HG02981 (cell line): ENCODE measurements at regions not wholly inside any gene's neighbourhood (a gene's known extent, or its start where the extent isn't known, plus 50 kb on each side); places are given as distances from the start of the nearest gene placed in this dataset.

Source experiments
- ATAC-seq: cut with Tn5 transposase; IDR thresholded peaks from one replicate; pipeline ENCODE4 v1.9.1; 2021; ENCODE audit warnings: mild to moderate bottlenecking, moderate library complexity; ENCODE audit not compliant: unreplicated experiment

- ATAC-seq: no peak
These were observed 843.9 kb upstream of the DPPA4 start for GRCh38 chr3:110181226-110181625.

GRCh38 chr3:110184536-110184935, 847.2 kb upstream of the DPPA4 start:
- ATAC-seq: no peak

DNA sequence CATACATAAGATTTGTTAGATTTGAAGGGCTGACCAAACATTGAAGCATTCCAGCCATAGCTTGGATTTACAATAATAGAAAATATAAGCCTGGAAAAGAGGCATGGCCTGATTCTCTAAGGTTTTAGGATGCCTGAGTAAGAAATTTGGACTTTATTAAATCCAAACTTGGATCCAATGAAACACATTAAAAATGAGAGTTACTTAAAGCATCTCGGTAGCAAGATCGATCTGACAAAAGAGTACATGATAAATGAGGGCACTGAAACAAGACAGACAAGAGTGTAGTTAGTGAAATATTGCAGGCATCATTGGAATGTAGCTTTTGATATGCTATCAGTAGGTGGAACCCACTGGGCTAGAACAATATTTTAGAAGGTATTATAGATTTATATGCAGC, 855.7 kb upstream of the DPPA4 start:
- ATAC-seq: no peak

- ATAC-seq: no peak
These were observed 861.6 kb upstream of the DPPA4 start for GRCh38 chr3:110198717-110199587.

- no peak for ATAC-seq
These were observed 862.2 kb upstream of the DPPA4 start for GRCh38 chr3:110199588-110199943.

- ATAC-seq: no peak
These were observed 861.4 kb upstream of the NECTIN3 start for GRCh38 chr3:110210086-110210660.

DNA sequence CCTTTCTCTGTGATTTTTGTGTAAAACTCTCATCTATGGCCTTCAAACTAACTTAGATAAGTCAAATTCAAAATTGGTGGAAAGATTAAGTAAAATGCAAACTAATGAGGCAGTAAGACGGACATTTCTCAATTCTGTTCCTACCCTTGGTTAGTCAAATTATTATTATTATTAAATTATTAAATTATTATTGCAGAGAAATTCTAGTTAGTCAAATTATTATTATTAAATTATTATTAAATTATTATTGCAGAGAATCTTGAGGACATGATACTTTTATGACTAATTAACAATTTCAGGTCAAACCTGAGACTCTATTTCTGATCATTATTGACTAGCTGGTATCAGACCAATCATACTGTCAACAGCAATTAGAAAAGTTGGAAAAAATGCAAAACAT, 845.0 kb upstream of the NECTIN3 start:
- no peak for ATAC-seq

GRCh38 chr3:110227991-110228390, 843.6 kb upstream of the NECTIN3 start:
- ATAC-seq: no peak

DNA sequence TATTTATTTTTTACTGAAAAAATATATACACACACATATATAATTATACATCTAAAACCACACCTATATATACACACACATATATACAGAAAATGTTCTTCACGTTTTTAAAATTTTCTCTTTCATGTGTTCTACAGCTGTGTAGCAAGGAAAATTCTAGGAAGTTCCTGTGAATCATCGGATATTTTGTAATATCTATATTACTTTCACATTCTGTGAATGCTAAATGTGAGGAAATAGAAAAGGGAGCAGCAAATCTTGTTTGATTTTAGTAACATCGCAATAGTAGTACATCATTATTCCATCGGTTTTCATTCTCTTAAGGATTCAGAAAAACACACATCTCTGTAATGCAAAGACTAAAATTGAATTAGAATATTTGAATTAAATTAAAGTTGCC, 836.8 kb upstream of the NECTIN3 start:
- no peak for ATAC-seq

GRCh38 chr3:110236976-110237610, 834.5 kb upstream of the NECTIN3 start:
- no peak for ATAC-seq

- no peak for ATAC-seq
These were observed 828.5 kb upstream of the NECTIN3 start for GRCh38 chr3:110243081-110243480.

DNA sequence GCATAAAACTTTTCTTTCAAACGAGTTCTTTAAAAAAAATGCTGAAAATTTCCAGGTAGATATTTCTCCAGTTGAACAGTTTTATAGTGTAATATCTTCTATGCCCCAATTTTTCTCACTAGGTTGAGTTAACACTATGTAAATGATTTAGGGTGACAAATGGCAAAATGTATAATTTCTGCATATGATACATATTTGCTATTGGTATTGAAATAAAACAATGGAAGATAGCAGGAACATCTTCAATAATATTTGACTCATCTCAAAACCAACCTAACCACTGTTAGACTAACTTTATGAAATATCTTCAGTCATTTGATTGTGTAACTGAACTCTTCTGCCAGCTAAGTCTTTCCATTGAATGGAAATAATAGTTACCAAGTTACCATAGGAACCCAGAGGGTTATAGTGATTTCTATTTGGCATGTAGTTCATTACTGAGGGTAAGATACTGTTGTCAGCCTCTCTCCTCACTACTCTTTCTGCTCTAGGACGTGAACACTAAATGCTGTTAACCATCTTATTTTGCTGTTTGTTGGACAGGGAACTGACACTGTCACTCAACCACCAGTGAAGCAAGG, 824.7 kb upstream of the NECTIN3 start:
- ATAC-seq: no peak

DNA sequence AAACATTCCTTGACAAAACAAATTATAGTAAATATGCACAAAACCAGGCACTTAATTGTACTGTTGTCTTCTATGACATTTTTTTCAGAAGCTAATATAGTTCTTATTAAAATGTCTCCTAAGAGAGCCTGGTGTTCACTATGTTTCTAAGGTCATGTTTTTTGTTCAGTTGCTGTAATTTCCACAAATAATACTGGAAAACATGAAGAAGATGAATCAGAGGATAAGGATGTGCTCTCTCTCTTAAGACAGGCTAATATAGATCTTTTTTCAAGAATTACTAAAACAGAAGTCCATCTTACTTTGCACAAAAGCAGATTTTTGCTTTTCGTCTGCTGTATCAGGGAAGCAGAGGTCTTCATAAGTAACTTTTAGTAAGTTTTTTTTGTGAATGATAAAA, 823.0 kb upstream of the NECTIN3 start:
- ATAC-seq: no peak

- no peak for ATAC-seq
These were observed 817.8 kb upstream of the NECTIN3 start for GRCh38 chr3:110253794-110254193.

DNA sequence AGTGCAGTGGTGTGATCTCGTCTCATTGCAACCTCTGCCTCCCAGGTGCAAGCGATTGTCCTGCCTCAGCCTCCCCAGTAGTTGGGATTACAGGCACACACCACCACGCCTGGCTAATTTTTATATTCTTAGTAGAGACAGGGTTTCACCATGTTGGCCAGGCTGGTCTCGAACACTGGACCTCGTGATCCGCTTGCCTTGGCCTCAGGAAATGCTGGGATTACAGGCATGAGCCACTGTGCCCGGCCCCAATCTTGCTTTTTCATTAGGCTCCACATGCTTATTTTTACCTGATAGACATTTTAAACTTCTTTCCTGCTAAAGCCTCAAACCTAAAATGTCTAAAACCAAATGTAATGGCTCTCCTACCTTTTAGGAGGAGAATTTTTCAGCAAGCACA, 817.0 kb upstream of the NECTIN3 start:
- ATAC-seq: no peak

GRCh38 chr3:110261141-110261540, 810.5 kb upstream of the NECTIN3 start:
- ATAC-seq: no peak

DNA sequence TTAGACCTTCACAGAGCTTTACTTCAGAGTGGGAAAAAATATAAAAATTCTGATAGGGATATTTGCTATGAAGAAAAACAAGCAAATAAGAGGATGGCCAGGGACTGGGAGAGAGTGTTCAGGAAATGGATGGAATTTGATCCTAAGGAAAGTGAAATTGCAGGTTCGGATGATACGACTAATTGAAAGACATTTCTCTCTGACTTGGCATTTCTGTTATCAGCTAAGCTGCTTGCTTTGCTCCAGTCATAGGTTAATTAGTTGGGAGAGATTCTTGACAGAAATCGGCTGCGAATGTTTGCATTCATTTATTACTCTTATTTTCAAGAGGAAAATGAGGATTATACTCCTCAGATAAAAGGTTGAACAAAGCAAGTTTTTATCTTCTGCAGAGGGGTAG, 808.7 kb upstream of the NECTIN3 start:
- no peak for ATAC-seq

DNA sequence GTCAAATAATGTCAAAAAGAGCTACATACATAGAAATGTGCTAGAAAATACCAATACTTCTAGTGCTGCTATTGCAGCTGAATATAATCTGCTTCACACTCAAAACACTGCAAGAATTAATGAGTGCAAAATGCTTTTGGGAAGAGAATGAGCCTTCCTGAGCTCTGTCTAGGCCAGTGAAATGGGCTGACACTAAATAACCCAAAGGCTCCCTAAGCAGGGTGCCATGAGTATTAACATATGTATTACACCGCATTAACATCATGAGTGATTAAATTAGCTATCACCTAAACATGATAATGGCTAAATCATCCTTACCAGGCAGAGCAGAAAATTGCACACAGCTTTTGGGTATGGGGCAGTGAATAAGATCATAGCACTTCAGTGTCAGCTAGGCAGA, 806.3 kb upstream of the NECTIN3 start:
- no peak for ATAC-seq

GRCh38 chr3:110267304-110267845, 804.2 kb upstream of the NECTIN3 start:
- ATAC-seq: no peak

DNA sequence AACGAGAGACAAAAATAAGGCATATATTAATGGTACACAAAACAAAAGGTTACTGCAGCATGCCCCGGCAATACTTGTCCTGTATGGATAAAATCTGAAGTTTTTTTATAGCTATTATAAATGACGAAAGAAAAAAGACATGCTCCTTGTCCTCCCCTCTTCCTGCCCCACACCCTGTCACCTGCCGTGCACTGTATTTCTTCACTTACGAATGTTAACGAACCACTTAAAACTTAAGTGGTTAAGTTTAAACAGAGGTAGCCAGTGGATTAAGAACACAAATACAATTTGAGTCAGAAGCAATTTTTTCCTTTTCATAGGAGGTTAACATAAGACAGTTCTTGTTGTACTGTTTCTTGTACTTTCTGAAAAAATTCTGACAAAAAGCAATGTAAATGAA, 799.1 kb upstream of the NECTIN3 start:
- ATAC-seq: no peak

DNA sequence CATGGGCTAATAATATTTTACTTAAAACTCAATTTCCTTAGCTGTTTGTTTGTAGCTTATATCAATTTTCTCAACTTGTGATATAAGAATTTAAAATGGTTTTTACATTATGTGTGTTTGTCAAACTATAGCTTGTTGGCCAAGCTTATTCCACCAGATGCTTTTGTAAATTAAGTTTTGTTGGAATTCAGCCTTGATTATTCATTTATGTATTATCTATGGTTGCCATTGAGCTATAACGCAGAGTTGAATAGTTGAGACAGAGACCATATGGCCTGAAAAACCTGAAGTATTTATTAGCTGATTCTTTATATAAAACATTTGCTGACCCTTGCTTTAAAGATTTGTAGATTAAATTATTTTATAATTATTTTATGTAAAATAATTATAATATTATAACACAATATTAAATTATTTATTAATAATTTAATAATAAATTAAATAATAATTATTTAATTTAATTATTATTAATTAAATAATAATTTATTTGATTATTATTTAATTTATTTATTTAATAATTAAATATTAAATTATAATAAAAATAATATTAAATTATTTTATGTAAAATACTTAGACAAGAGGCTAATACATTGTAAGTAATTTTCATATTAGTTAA, 779.6 kb upstream of the NECTIN3 start:
- no peak for ATAC-seq
